Right forelimb (tissue), 1 donor: ENCODE measurements at regions not wholly inside any gene's neighbourhood (a gene's known extent, or its start where the extent isn't known, plus 50 kb on each side); places are given as distances from the start of the nearest gene placed in this dataset.

Experiments
- DNase-seq: peaks from one replicate; pipeline ENCODE4 v3.0.0-alpha.2; 2018

GRCh38 chr20:63067721-63068560, 61.2 kb upstream of the BHLHE23 start:
- no peak for DNase-seq

- DNase-seq, result no peak
Observed at GRCh38 chr20:63067266-63067635, 60.5 kb upstream of the BHLHE23 start.

GRCh38 chr20:63066506-63067265, 59.9 kb upstream of the BHLHE23 start:
- DNase-seq, result no peak

GRCh38 chr20:63065911-63066310, 59.1 kb upstream of the BHLHE23 start:
- no peak for DNase-seq

- no peak for DNase-seq
Observed at GRCh38 chr20:63064745-63065711, 58.3 kb upstream of the BHLHE23 start.

GRCh38 chr20:63064310-63064709, 57.5 kb upstream of the BHLHE23 start:
- DNase-seq, result no peak

- peak; percentile 18 for DNase-seq
Observed at GRCh38 chr20:63062188-63063140, 55.7 kb upstream of the BHLHE23 start.

GRCh38 chr20:63061771-63062100, 55.0 kb upstream of the BHLHE23 start:
- DNase-seq, result peak; percentile 11

GRCh38 chr20:63061051-63061770, 54.4 kb upstream of the BHLHE23 start:
- peak; percentile 30 for DNase-seq

- peak; percentile 32 for DNase-seq
Observed at GRCh38 chr20:63060057-63060991, 53.6 kb upstream of the BHLHE23 start.

GRCh38 chr20:63059684-63060056, 52.9 kb upstream of the BHLHE23 start:
- peak; percentile 23 for DNase-seq

GRCh38 chr20:63058696-63059335, 52.1 kb upstream of the BHLHE23 start:
- DNase-seq, result peak; percentile 41

GRCh38 chr20:63057171-63058117, 50.7 kb upstream of the BHLHE23 start:
- peak; percentile 23 for DNase-seq

GRCh38 chr20:63056236-63057170, 49.7 kb upstream of the BHLHE23 start:
- DNase-seq, result peak; percentile 66
